Esophagus muscularis mucosa (tissue), 4 donors: ENCODE measurements at regions not wholly inside any gene's neighbourhood (a gene's known extent, or its start where the extent isn't known, plus 50 kb on each side); places are given as distances from the start of the nearest gene placed in this dataset.

Experiments
- DNase-seq: peaks from one replicate; pipeline ENCODE4 v3.0.0-alpha.2; 2017; ENCODE audit errors: extremely low spot score
- H3K27ac ChIP-seq, 4 donors: fragments of 200-600 bp; sonication (generic); replicated peaks in 1 of 4; 1 replicate in 3 of 4; 2 replicates in 1 of 4; pipeline ENCODE4 v1.5.1; 2016 to 2019; ENCODE audit warnings: mild to moderate bottlenecking in 1 of 4
- H3K27me3 ChIP-seq, 4 donors: fragments of 200-600 bp; sonication (generic); one replicate each; pipeline versions ENCODE4 v1.5.1 to v1.6.0; 2016 to 2019
- H3K36me3 ChIP-seq, 4 donors: fragments of 200-600 bp; sonication (generic); one replicate each; pipeline ENCODE4 v1.5.1; 2016 to 2019
- H3K4me1 ChIP-seq, 4 donors: fragments of 200-600 bp; sonication (generic); one replicate each; pipeline ENCODE4 v1.5.1; 2016 to 2019
- H3K4me3 ChIP-seq, 4 donors: fragments of 200-600 bp; sonication (generic); 1 replicate in 2 of 4; 2 replicates in 2 of 4; pipeline ENCODE4 v1.5.1; 2016 to 2019; ENCODE audit warnings: mild to moderate bottlenecking in 4 of 4, moderate library complexity in 1 of 4
- H3K9me3 ChIP-seq, 4 donors: fragments of 200-600 bp; sonication (generic); 1 replicate in 3 of 4; 2 replicates in 1 of 4; pipeline ENCODE4 v1.5.1; 2016 to 2019
- CTCF ChIP-seq, 3 experiments: fragments of 200-600 bp in 2 of 3; fragments of 450-650 bp in 1 of 3; sonication (generic) in 2 of 3; IDR thresholded peaks; one replicate each; pipeline ENCODE4 v1.5.1; 2017 to 2019; ENCODE audit warnings: antibody characterized with exemption in 3 of 3, mild to moderate bottlenecking in 2 of 3, moderate library complexity in 1 of 3
- EP300 ChIP-seq: sonication (generic); formaldehyde crosslinking; IDR thresholded peaks from one replicate; pipeline ENCODE4 v1.6.1; 2017; ENCODE audit warnings: antibody characterized with exemption
- POLR2A ChIP-seq: fragments of 450-650 bp; IDR thresholded peaks from one replicate; pipeline ENCODE4 v1.6.1; 2017; ENCODE audit warnings: antibody characterized with exemption, moderate library complexity, mild to moderate bottlenecking, low read depth
- POLR2AphosphoS5 ChIP-seq, 2 donors: sonication (generic); formaldehyde crosslinking; IDR thresholded peaks; one replicate each; pipeline ENCODE4 v1.6.1; 2017; ENCODE audit warnings: antibody characterized with exemption in 2 of 2
- WGBS: methylation state at CpG from one replicate; pipeline ENCODE4 v1.1.5; 2018; 5-methylcytosine and 5-hydroxymethylcytosine counted together
- intact Hi-C: fragments of 100-400 bp; cut with DNase I; formaldehyde crosslinking; loops from one replicate; pipeline ENCODE4 v1.15.1; 2023

DNA sequence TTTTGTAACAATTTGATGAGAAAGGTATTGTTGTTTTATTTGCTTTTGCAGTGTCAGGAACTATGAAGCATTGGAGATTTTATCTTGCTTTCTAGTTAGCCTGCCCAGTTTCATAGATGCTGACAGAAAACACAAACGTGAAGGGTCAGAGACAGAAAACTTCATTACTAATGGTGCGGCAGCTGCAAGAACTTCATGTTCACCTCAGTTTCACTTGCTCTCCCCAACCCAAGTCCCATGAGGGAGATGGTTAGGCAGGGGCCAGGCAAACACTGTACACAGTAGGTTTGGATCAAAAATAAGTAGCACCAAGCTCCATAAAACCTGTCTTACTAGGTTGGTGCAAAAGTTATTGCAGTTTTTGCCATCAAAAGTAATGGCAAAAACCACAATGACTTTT lies 550.2 kb upstream of the MIR17HG start:
- intact Hi-C loops, result no loop called here
- 90% methylated on average over 2 of the region's 2 CpGs for WGBS
- TF ChIP-seq EP300 (no peak), CTCF (IDR thresholded peaks at IDR 0.05) (no peak), POLR2A (no peak), POLR2AphosphoS5 (IDR thresholded peaks at IDR 0.05) (no peak)
- no peaks in the 10 kb centered on the region for H3K9me3 ChIP-seq
- H3K36me3 ChIP-seq, result no peaks in the 10 kb centered on the region
- no peaks in the 10 kb centered on the region for H3K27me3 ChIP-seq
- no peak for DNase-seq
- H3K27ac ChIP-seq, result no peak overlapping the region
- H3K4me1 ChIP-seq, result no peaks in the 10 kb centered on the region
- no peak overlapping the region for H3K4me3 ChIP-seq

DNA sequence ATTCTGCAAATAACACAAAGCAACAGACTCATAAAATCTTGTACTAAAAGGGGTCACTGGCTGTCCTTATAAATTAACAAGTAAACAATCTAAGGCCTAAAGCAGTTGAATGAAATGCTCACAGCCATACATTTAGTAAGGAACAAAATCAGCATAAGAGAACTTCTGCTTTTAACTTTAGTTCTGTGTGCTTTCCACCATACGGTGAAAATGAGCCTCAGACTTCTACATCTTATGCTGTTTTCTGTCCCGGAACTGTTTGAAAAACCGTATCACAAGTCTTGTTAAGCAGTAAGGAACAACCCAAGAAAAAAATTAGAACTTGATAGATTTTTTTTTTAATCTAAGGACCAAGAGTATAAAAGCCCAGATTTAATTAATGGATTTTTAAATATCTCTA lies 549.1 kb upstream of the MIR17HG start:
- no peak for DNase-seq
- no peak overlapping the region for H3K4me3 ChIP-seq
- no peak for TF ChIP-seq CTCF (IDR thresholded peaks at IDR 0.05)
- no peak for TF ChIP-seq POLR2A
- no peak for TF ChIP-seq POLR2AphosphoS5 (IDR thresholded peaks at IDR 0.05)
- TF ChIP-seq EP300, result no peak
- H3K27me3 ChIP-seq, result no peaks in the 10 kb centered on the region
- 45% methylated on average over 3 of the region's 3 CpGs for WGBS
- intact Hi-C loops, result no loop called here
- no peak overlapping the region for H3K27ac ChIP-seq
- H3K36me3 ChIP-seq, result no peaks in the 10 kb centered on the region
- H3K9me3 ChIP-seq, result no peaks in the 10 kb centered on the region
- no peaks in the 10 kb centered on the region for H3K4me1 ChIP-seq

GRCh38 chr13:90800082-90800746 lies 547.3 kb upstream of the MIR17HG start:
- intact Hi-C loops, result no loop called here
- no peak overlapping the region for H3K4me3 ChIP-seq
- WGBS, result 31% methylated on average over 3 of the region's 3 CpGs
- H3K4me1 ChIP-seq, result no peaks in the 10 kb centered on the region
- no peaks in the 10 kb centered on the region for H3K9me3 ChIP-seq
- no peaks in the 10 kb centered on the region for H3K27me3 ChIP-seq
- no peaks in the 10 kb centered on the region for H3K36me3 ChIP-seq
- TF ChIP-seq POLR2AphosphoS5 (IDR thresholded peaks at IDR 0.05), result no peak
- TF ChIP-seq EP300, result no peak
- no peak for TF ChIP-seq CTCF (IDR thresholded peaks at IDR 0.05)
- no peak for TF ChIP-seq POLR2A
- no peak for DNase-seq
- no peak overlapping the region for H3K27ac ChIP-seq

DNA sequence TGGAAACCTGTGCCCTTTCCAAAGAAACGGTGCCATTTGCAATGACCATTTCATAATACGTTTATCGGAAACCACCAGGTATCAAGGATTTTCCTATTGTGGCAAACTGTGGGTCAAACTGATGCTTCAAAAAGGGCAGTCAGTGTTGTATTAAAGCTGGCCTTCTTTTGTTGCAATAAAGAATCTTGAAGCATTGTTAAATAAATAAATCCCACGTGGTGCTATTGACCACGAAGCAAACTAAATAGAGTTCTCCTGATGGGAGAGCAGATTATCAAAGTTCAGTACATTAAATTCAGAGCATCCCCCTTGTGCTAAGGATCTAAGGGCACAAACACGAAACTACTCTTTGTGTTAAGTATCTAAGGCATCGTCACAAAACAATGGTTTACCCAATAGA lies 545.9 kb upstream of the MIR17HG start:
- WGBS, result 83% methylated on average over 7 of the region's 7 CpGs
- Histone ChIP-seq H3K36me3 (no peaks in the 10 kb centered on the region), H3K27me3 (no peaks in the 10 kb centered on the region), H3K9me3 (no peaks in the 10 kb centered on the region), H3K4me3 (no peak overlapping the region), H3K27ac (no peak overlapping the region), H3K4me1 (no peaks in the 10 kb centered on the region)
- TF ChIP-seq POLR2A, result no peak
- TF ChIP-seq EP300, result no peak
- no peak for TF ChIP-seq POLR2AphosphoS5 (IDR thresholded peaks at IDR 0.05)
- no peak for TF ChIP-seq CTCF (IDR thresholded peaks at IDR 0.05)
- intact Hi-C loops, result no loop called here
- no peak for DNase-seq

- intact Hi-C loops, result no loop called here
- Histone ChIP-seq H3K4me1 (no peaks in the 10 kb centered on the region), H3K4me3 (no peak overlapping the region), H3K36me3 (no peaks in the 10 kb centered on the region), H3K27me3 (no peaks in the 10 kb centered on the region), H3K9me3 (no peaks in the 10 kb centered on the region), H3K27ac (no peak overlapping the region)
- 86% methylated on average over 2 of the region's 2 CpGs for WGBS
- no peak for TF ChIP-seq EP300
- no peak for TF ChIP-seq POLR2AphosphoS5 (IDR thresholded peaks at IDR 0.05)
- TF ChIP-seq CTCF (IDR thresholded peaks at IDR 0.05), result no peak
- no peak for TF ChIP-seq POLR2A
- DNase-seq, result no peak
Measured at GRCh38 chr13:90803210-90803609, 544.3 kb upstream of the MIR17HG start.
